GM19468 (cell line): ENCODE measurements at regions not wholly inside any gene's neighbourhood (a gene's known extent, or its start where the extent isn't known, plus 50 kb on each side); places are given as distances from the start of the nearest gene placed in this dataset.

ENCODE experiments used
- ATAC-seq: cut with Tn5 transposase; IDR thresholded peaks from one replicate; pipeline ENCODE4 v1.9.1; 2021; ENCODE audit warnings: mild to moderate bottlenecking, moderate library complexity, moderate number of reproducible peaks; ENCODE audit not compliant: unreplicated experiment; ENCODE audit errors: extremely low read depth

GRCh38 chr6:94414041-94414440 is 994.7 kb upstream of the EPHA7 start:
- ATAC-seq, result no peak

- ATAC-seq, result no peak
Measured at GRCh38 chr6:94401311-94401710, 982.0 kb upstream of the EPHA7 start.

GRCh38 chr6:94394822-94395221 is 975.5 kb upstream of the EPHA7 start:
- no peak for ATAC-seq

- no peak for ATAC-seq
Measured at GRCh38 chr6:94389218-94389617, 969.9 kb upstream of the EPHA7 start.

GRCh38 chr6:94377835-94378234 is 958.5 kb upstream of the EPHA7 start:
- ATAC-seq, result no peak

- ATAC-seq, result no peak
Measured at GRCh38 chr6:94376876-94377275, 957.5 kb upstream of the EPHA7 start.

- ATAC-seq, result no peak
Measured at GRCh38 chr6:94372229-94372628, 952.9 kb upstream of the EPHA7 start.

GRCh38 chr6:94367316-94367715 is 948.0 kb upstream of the EPHA7 start:
- ATAC-seq, result no peak

- no peak for ATAC-seq
Measured at GRCh38 chr6:94362061-94362864, 942.9 kb upstream of the EPHA7 start.

- ATAC-seq, result no peak
Measured at GRCh38 chr6:94361304-94362060, 942.1 kb upstream of the EPHA7 start.

- ATAC-seq, result no peak
Measured at GRCh38 chr6:94357381-94357980, 938.1 kb upstream of the EPHA7 start.

GRCh38 chr6:94350833-94351232 is 931.5 kb upstream of the EPHA7 start:
- ATAC-seq, result no peak

GRCh38 chr6:94349227-94349626 is 929.9 kb upstream of the EPHA7 start:
- ATAC-seq, result no peak

- no peak for ATAC-seq
Measured at GRCh38 chr6:94344866-94345265, 925.5 kb upstream of the EPHA7 start.

GRCh38 chr6:94341173-94341572 is 921.8 kb upstream of the EPHA7 start:
- no peak for ATAC-seq

GRCh38 chr6:94323853-94324252 is 904.5 kb upstream of the EPHA7 start:
- no peak for ATAC-seq

GRCh38 chr6:94300424-94301144 is 881.2 kb upstream of the EPHA7 start:
- ATAC-seq, result no peak

GRCh38 chr6:94289131-94289530 is 869.8 kb upstream of the EPHA7 start:
- no peak for ATAC-seq

GRCh38 chr6:94278146-94278545 is 858.8 kb upstream of the EPHA7 start:
- no peak for ATAC-seq

- no peak for ATAC-seq
Measured at GRCh38 chr6:94272327-94272726, 853.0 kb upstream of the EPHA7 start.
